Activated naive CD4-positive, alpha-beta T cell treated with anti-CD3 and anti-CD28 coated beads, Interleukin-2, amount 50 U/mL, for 72 hours (primary cell): ENCODE measurements at regions not wholly inside any gene's neighbourhood (a gene's known extent, or its start where the extent isn't known, plus 50 kb on each side); places are given as distances from the start of the nearest gene placed in this dataset.
"Not testable (repeated sequence)": the region's sequence is repeated elsewhere in the genome, so short reads cannot be mapped to it uniquely, and the experiment has no call there.

ENCODE experiments used
- ATAC-seq, 2 donors: fragments of 150-1000 bp; cut with Tn5 transposase; 2 replicates each; pipeline ENCODE4 v1.10.0; 2021; ENCODE audit warnings: mild to moderate bottlenecking in 2 of 2, moderate library complexity in 2 of 2
- DNase-seq, 2 donors: peaks; one replicate each; pipeline ENCODE4 v3.0.0; 2021 to 2022; ENCODE audit warnings: low spot score in 2 of 2
- H3K27ac Mint-ChIP-seq, 2 donors: one replicate each; pipeline ENCODE4 v1.8.0; 2022; ENCODE audit warnings: mild to moderate bottlenecking in 2 of 2, mixed read lengths in 2 of 2
- H3K36me3 Mint-ChIP-seq, 2 donors: one replicate each; pipeline ENCODE4 v1.8.0; 2022; ENCODE audit warnings: mixed read lengths in 2 of 2
- H3K9me3 Mint-ChIP-seq, 2 donors: one replicate each; pipeline ENCODE4 v1.8.0; 2022; ENCODE audit warnings: mixed read lengths in 2 of 2

DNA sequence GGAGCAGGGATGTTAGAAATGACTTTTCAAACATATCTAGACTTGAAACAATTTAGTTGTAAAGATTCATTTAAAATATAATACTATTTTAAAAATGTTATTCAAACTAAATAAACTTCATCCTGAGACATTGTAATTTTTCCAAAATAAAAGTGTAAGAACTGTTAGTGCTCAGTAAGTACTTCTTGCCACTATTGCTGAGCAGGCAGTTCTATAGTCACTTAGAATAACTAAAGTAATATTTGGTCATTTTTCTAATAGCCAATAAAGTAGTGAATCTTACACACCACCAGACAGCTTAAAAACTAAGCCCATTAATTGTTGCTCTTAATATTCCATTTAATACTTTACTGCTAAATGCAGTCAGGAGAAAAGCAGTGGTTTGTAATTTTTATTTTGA lies 1120.0 kb upstream of the CDH10 start:
- no peaks in the 10 kb centered on the region for H3K36me3 Mint-ChIP-seq
- DNase-seq = no peak
- ATAC-seq = no peak
- H3K27ac Mint-ChIP-seq = no peak overlapping the region
- peaks cover 12 to 14% of the 10 kb centered on the region in 2 donors for H3K9me3 Mint-ChIP-seq

GRCh38 chr5:25763781-25764180 lies 1119.0 kb upstream of the CDH10 start:
- ATAC-seq = no peak
- peaks cover 9 to 13% of the 10 kb centered on the region in 2 donors for H3K9me3 Mint-ChIP-seq
- no peak overlapping the region for H3K27ac Mint-ChIP-seq
- H3K36me3 Mint-ChIP-seq = no peaks in the 10 kb centered on the region
- no peak for DNase-seq

- Mint-ChIP-seq H3K36me3 (peaks cover 0 to 13% of the 10 kb centered on the region in 2 donors), H3K9me3 (peaks cover 25 to 41% of the 10 kb centered on the region in 2 donors), H3K27ac (no peak overlapping the region)
- DNase-seq (no peak), ATAC-seq (no peak)
Observed at GRCh38 chr5:25754895-25755294, 1110.1 kb upstream of the CDH10 start.

GRCh38 chr5:25744908-25745307 lies 1100.1 kb upstream of the CDH10 start:
- Mint-ChIP-seq H3K27ac (no peak overlapping the region), H3K36me3 (peaks cover 3% of the 10 kb centered on the region in 2 donors)

GRCh38 chr5:25716680-25717079 lies 1071.9 kb upstream of the CDH10 start:
- no peak overlapping the region for H3K27ac Mint-ChIP-seq
- H3K36me3 Mint-ChIP-seq = no peaks in the 10 kb centered on the region
- no peak for ATAC-seq
- no peak for DNase-seq
- peaks cover 0 to 6% of the 10 kb centered on the region in 2 donors for H3K9me3 Mint-ChIP-seq

More at GRCh38 chr5:25744908-25745307, 1100.1 kb upstream of the CDH10 start:
- DNase-seq (no peak), ATAC-seq (no peak)
- peaks cover 13 to 15% of the 10 kb centered on the region in 2 donors for H3K9me3 Mint-ChIP-seq

GRCh38 chr5:25713259-25713658 lies 1068.5 kb upstream of the CDH10 start:
- Mint-ChIP-seq H3K36me3 (no peaks in the 10 kb centered on the region), H3K9me3 (peaks cover 0 to 4% of the 10 kb centered on the region in 2 donors), H3K27ac (no peak overlapping the region)
- no peak for ATAC-seq
- DNase-seq = no peak

GRCh38 chr5:25707093-25707492 lies 1062.3 kb upstream of the CDH10 start:
- no peak for DNase-seq
- Mint-ChIP-seq H3K27ac (no peak overlapping the region), H3K9me3 (peaks cover 6 to 9% of the 10 kb centered on the region in 2 donors), H3K36me3 (no peaks in the 10 kb centered on the region)
- ATAC-seq = no peak

GRCh38 chr5:25701936-25702335 lies 1057.2 kb upstream of the CDH10 start:
- Mint-ChIP-seq H3K9me3 (peaks cover 5 to 13% of the 10 kb centered on the region in 2 donors), H3K36me3 (no peaks in the 10 kb centered on the region), H3K27ac (no peak overlapping the region)
- ATAC-seq (no peak), DNase-seq (no peak)

DNA sequence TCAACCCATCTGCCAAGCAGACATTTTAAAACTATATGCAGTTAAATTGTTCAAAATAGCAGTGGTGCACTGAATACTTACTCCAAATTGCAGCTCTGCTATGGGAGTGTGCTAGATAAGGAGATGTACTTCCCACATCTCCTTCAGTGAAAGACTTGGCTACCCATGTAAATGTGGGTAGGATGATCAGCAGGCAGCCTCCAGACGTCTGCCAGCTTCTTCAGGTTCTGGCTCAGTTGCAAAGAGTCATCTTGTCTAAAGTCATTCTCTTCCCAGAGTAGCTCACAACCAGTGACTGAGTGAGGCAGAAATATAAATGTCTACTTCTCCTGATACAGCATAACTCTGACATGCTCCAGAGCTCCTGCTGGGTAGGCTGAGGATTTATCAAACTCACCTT lies 1050.0 kb upstream of the CDH10 start:
- Mint-ChIP-seq H3K9me3 (no peaks in the 10 kb centered on the region), H3K36me3 (no peaks in the 10 kb centered on the region), H3K27ac (no peak overlapping the region)
- DNase-seq (no peak), ATAC-seq (no peak)

DNA sequence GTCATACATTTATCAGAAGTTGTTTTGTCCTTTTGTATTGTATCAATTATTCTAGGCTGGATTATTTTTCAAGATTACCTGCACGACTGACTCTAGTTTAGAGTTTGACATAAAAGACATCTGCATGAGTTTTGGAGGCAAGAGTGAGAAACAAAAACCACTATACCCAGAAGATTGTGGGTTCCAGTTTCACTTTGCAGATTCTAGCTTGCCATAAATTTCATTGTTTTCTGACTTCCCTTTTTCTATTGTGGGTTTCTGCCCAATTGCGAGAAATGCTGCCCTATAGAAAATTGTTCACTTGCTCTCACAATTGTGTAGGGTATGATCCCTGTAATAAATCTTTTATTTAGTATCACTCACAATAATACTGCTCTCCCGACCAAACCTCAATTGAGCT lies 1043.4 kb upstream of the CDH10 start:
- ATAC-seq (no peak), DNase-seq (no peak)
- no peak overlapping the region for H3K27ac Mint-ChIP-seq
- no peaks in the 10 kb centered on the region for H3K36me3 Mint-ChIP-seq
- peaks cover 0 to 5% of the 10 kb centered on the region in 2 donors for H3K9me3 Mint-ChIP-seq

GRCh38 chr5:25669645-25670401 lies 1025.0 kb upstream of the CDH10 start:
- no peak for ATAC-seq
- H3K27ac Mint-ChIP-seq = no peak overlapping the region
- H3K9me3 Mint-ChIP-seq = peaks cover 24 to 28% of the 10 kb centered on the region in 2 donors

GRCh38 chr5:25662610-25663009 lies 1017.8 kb upstream of the CDH10 start:
- DNase-seq (no peak), ATAC-seq (no peak)
- peaks cover 0 to 4% of the 10 kb centered on the region in 2 donors for H3K36me3 Mint-ChIP-seq

More at GRCh38 chr5:25669645-25670401, 1025.0 kb upstream of the CDH10 start:
- no peak for DNase-seq
- no peaks in the 10 kb centered on the region for H3K36me3 Mint-ChIP-seq

GRCh38 chr5:25650316-25650715 lies 1005.5 kb upstream of the CDH10 start:
- not testable (repeated sequence) for DNase-seq, ATAC-seq, H3K27ac Mint-ChIP-seq
- H3K9me3 Mint-ChIP-seq = peaks cover 36 to 47% of the 10 kb centered on the region in 2 donors
- H3K36me3 Mint-ChIP-seq = peaks cover 11 to 17% of the 10 kb centered on the region in 2 donors

More at GRCh38 chr5:25662610-25663009, 1017.8 kb upstream of the CDH10 start:
- Mint-ChIP-seq H3K9me3 (peaks cover 8 to 13% of the 10 kb centered on the region in 2 donors), H3K27ac (no peak overlapping the region)

GRCh38 chr5:25649628-25650265 lies 1005.0 kb upstream of the CDH10 start:
- no peak for ATAC-seq
- Mint-ChIP-seq H3K36me3 (peaks cover 6 to 17% of the 10 kb centered on the region in 2 donors), H3K27ac (no peak overlapping the region), H3K9me3 (peaks cover 32 to 42% of the 10 kb centered on the region in 2 donors)
- DNase-seq = no peak

DNA sequence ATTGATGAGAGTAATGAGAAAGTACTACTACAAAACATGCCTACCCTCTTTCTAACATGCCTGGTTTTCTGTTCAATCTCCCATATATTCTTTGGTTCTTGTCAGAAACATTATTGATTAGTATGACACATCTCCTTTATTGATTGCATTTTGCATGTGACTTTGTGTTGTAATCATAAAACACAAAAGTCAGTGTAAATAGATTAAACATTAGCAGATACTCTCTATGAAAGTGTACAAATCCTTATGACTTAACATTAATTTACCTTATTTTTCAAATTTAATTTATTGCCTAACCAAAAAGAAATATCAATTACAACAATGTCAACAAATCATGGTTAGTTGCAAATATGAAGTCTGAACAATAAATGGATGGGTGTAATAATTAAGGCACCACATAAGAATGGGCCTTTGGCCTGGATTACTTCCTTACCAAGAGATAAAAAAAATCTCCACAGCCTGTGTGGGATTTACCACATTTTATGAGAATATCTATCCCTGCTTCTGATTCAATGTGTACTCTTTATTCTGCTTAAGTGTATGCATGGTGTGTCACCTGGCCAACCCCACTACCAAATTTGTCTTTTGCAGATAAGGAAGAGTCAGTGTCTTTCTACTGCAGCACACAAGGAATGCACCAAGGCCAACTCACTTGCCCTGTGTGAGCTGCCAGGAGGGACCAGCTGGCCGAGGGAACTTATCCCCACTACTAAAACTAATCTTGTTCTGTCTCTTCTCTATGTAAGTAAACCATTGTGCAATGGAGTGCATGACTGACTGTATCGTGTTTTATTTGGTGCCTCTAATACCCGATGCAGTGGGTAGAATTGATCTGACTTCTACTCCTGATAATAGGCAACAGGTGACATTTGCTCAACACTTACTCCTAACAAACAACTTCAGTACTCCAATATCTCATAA lies 1001.9 kb upstream of the CDH10 start:
- no peak for ATAC-seq
- no peak for DNase-seq
- no peak overlapping the region for H3K27ac Mint-ChIP-seq

DNA sequence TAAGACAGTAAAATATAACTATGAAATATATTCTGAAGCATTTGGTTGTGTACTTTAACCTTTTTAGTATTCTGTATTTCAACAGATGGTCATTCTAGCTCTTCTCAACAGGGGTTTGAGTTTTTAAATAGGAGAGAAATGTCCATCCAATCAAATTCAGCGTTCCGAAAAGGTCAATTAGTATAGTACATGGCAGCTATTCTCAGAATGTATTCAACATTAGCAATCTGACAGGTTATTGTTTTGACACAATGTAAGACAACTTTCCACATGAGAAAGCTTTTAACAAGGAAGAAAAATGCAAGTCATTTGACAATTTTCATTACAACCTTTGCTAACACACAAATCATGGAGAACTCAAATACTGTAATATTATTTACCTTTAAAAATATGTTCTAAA lies 996.3 kb upstream of the CDH10 start:
- no peak for DNase-seq
- no peak overlapping the region for H3K27ac Mint-ChIP-seq
- peaks cover 12 to 28% of the 10 kb centered on the region in 2 donors for H3K9me3 Mint-ChIP-seq
- ATAC-seq = no peak
- no peaks in the 10 kb centered on the region for H3K36me3 Mint-ChIP-seq

More for the DNA sequence above, 1001.9 kb upstream of the CDH10 start:
- Mint-ChIP-seq H3K36me3 (peaks cover 0 to 12% of the 10 kb centered on the region in 2 donors), H3K9me3 (peaks cover 29 to 30% of the 10 kb centered on the region in 2 donors)

- ATAC-seq = no peak
- Mint-ChIP-seq H3K9me3 (peaks cover 4 to 10% of the 10 kb centered on the region in 2 donors), H3K27ac (no peak overlapping the region), H3K36me3 (peaks cover 0 to 5% of the 10 kb centered on the region in 2 donors)
- DNase-seq = no peak
Observed at GRCh38 chr5:25619273-25619672, 974.5 kb upstream of the CDH10 start.
